ENCODE measurements at regions not wholly inside any gene's neighbourhood (a gene's known extent, or its start where the extent isn't known, plus 50 kb on each side); places are given as distances from the start of the nearest gene placed in this dataset.

DNA sequence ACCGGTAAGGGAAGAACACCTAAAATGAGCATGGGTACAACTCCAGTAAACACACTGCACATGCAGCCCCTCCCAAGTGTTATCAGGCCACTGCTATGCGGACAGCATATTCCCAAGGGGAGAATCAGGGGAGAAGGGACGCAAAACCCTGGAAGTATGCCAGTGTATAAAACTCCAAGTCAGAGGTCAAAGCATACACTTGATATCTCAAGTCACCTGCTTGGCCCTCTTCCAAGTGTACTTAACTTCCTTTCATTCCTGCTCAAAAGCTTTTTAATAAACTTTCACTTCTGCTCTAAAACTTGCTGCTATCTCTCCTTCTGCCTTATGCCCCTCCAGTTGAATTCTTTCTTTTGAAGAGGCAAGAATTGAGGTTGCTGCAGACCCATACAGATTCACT is 408.1 kb downstream of the HTR1A start:
- no peak for DNase-seq (ENCODE audit: low spot score in 2 of 2)

DNA sequence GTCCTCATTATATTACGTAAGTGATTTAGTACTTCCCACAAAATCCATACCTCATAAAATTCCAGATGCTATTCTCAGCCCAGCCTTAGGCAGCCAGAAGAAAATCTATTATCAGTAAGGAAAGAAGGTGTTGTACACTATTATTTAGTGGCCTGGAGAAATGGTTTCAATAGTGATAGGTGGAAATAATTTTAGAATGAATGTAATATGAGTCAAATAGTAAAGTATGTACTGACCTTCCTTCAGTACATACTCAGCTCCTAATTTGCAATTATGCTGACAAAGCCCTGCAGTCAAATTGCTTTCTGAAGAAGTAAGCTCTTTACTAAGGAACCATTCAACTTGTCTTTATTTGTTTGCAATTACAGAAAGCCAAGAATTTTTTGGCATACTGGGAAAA is 409.2 kb downstream of the HTR1A start:
- Histone ChIP-seq H3K36me3 (no peaks in the 10 kb centered on the region), H3K27me3 (no peaks in the 10 kb centered on the region), H3K27ac (no peak overlapping the region), H3K4me1 (no peaks in the 10 kb centered on the region), H3K9me3 (no peaks in the 10 kb centered on the region), H3K4me3 (no peak overlapping the region)
- WGBS, result 40% methylated on average over 1 of the region's 1 CpG
- TF ChIP-seq EP300 (IDR thresholded peaks at IDR 0.05) (no peak), POLR2A (IDR thresholded peaks at IDR 0.05) (no peak), POLR2AphosphoS5 (IDR thresholded peaks at IDR 0.05) (no peak)
- TF ChIP-seq, protein P1, sequence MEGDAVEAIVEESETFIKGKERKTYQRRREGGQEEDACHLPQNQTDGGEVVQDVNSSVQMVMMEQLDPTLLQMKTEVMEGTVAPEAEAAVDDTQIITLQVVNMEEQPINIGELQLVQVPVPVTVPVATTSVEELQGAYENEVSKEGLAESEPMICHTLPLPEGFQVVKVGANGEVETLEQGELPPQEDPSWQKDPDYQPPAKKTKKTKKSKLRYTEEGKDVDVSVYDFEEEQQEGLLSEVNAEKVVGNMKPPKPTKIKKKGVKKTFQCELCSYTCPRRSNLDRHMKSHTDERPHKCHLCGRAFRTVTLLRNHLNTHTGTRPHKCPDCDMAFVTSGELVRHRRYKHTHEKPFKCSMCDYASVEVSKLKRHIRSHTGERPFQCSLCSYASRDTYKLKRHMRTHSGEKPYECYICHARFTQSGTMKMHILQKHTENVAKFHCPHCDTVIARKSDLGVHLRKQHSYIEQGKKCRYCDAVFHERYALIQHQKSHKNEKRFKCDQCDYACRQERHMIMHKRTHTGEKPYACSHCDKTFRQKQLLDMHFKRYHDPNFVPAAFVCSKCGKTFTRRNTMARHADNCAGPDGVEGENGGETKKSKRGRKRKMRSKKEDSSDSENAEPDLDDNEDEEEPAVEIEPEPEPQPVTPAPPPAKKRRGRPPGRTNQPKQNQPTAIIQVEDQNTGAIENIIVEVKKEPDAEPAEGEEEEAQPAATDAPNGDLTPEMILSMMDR (IDR thresholded peaks at IDR 0.05), result no peak
- no peak for DNase-seq (ENCODE audit: low spot score in 2 of 2)

More for the DNA sequence above, 408.1 kb downstream of the HTR1A start:
- H3K9me3 ChIP-seq, result no peaks in the 10 kb centered on the region
- WGBS, result 54% methylated on average over 3 of the region's 3 CpGs
- no peak overlapping the region for H3K27ac ChIP-seq
- H3K4me1 ChIP-seq, result no peaks in the 10 kb centered on the region
- no peaks in the 10 kb centered on the region for H3K27me3 ChIP-seq
- H3K4me3 ChIP-seq, result no peak overlapping the region
- H3K36me3 ChIP-seq, result no peaks in the 10 kb centered on the region
- no peak for TF ChIP-seq POLR2AphosphoS5 (IDR thresholded peaks at IDR 0.05)
- TF ChIP-seq, protein P1 (IDR thresholded peaks at IDR 0.05), result no peak
- no peak for TF ChIP-seq EP300 (IDR thresholded peaks at IDR 0.05)
- no peak for TF ChIP-seq POLR2A (IDR thresholded peaks at IDR 0.05)

DNA sequence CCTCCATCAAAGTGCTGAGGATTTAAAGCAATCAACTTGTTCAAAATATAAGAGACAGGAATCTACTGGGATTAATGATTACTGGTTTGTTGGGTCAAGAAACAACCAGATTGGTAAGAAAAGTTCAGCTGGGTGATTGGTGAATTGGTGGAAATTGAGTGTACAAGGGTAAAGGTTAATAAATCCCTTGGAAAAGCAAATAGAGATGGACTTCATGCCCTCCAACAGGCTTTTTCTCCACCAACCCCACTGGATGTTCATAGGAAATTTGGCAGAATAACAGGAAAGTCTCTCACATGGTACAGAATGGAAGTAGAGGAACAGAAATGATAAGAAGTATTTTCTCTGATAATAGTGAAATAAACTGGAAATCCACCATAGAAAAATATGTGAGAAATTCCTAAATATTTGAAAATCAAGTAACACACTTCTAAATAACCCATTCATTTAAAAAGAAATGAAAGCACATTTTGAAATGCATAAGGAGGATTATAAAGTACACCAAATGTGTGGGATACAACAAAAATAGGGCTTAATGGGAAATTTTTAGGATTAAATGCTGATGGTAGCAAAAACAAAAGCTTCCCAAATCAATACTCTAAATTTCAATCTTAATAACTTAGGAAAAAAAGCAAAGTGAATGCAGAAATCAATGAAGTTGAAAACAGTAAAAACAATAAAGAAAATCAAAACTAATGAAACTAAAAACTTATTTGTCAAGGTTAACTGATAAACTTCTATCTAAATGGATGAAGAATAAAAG is 426.2 kb downstream of the HTR1A start:
- Histone ChIP-seq H3K36me3 (no peaks in the 10 kb centered on the region), H3K4me1 (no peaks in the 10 kb centered on the region), H3K9me3 (no peaks in the 10 kb centered on the region), H3K4me3 (no peak overlapping the region), H3K27ac (no peak overlapping the region), H3K27me3 (no peaks in the 10 kb centered on the region)
- no peak for DNase-seq (ENCODE audit: low spot score in 2 of 2)
- TF ChIP-seq EP300 (IDR thresholded peaks at IDR 0.05) (no peak), POLR2A (IDR thresholded peaks at IDR 0.05) (no peak), POLR2AphosphoS5 (IDR thresholded peaks at IDR 0.05) (no peak)
- TF ChIP-seq, protein P1 (IDR thresholded peaks at IDR 0.05), result no peak

GRCh38 chr5:63524281-63524680 is 438.0 kb downstream of the HTR1A start:
- H3K27ac ChIP-seq, result no peak overlapping the region
- DNase-seq (ENCODE audit: low spot score in 2 of 2), result no peak
- H3K4me3 ChIP-seq, result no peak overlapping the region
- no peaks in the 10 kb centered on the region for H3K27me3 ChIP-seq
- no peaks in the 10 kb centered on the region for H3K4me1 ChIP-seq
- H3K9me3 ChIP-seq, result peaks cover 4% of the 10 kb centered on the region
- TF ChIP-seq EP300 (IDR thresholded peaks at IDR 0.05) (no peak), POLR2AphosphoS5 (IDR thresholded peaks at IDR 0.05) (no peak), POLR2A (IDR thresholded peaks at IDR 0.05) (no peak)
- TF ChIP-seq, protein P1 (IDR thresholded peaks at IDR 0.05), result no peak
- H3K36me3 ChIP-seq, result no peaks in the 10 kb centered on the region
- WGBS, result 52% methylated on average over 1 of the region's 1 CpG

DNA sequence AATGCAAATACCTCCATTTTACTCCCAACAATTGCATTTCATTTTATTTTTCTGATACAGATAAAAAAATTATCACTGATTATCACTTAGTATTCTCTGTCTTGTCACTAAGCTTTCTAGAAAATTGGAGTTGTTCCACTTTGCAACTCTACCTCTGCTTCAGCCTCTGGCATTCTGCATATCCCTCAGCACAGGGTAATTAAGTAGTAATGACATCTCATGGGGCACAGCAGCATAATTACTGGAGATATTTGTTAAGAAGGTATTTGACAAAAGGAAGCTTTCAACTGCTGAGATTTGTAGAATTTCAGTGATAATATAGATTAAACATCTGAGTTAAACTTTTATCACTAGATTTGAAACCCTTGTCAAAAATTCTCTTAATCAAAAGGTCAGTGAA is 446.2 kb downstream of the HTR1A start:
- Histone ChIP-seq H3K36me3 (no peaks in the 10 kb centered on the region), H3K27ac (no peak overlapping the region), H3K4me1 (no peaks in the 10 kb centered on the region), H3K4me3 (no peak overlapping the region), H3K9me3 (no peaks in the 10 kb centered on the region), H3K27me3 (no peaks in the 10 kb centered on the region)
- TF ChIP-seq POLR2AphosphoS5 (IDR thresholded peaks at IDR 0.05), result no peak
- TF ChIP-seq POLR2A (IDR thresholded peaks at IDR 0.05), result no peak
- no peak for TF ChIP-seq EP300 (IDR thresholded peaks at IDR 0.05)
- TF ChIP-seq, protein P1 (IDR thresholded peaks at IDR 0.05), result no peak
- no peak for DNase-seq (ENCODE audit: low spot score in 2 of 2)

Data from suprapubic skin (tissue), 4 donors.